Spleen (tissue), 11 donors: ENCODE measurements at regions not wholly inside any gene's neighbourhood (a gene's known extent, or its start where the extent isn't known, plus 50 kb on each side); places are given as distances from the start of the nearest gene placed in this dataset.

Experiments
- DNase-seq: peaks from one replicate; pipeline ENCODE4 v3.0.0-alpha.2; 2020
- H3K27ac ChIP-seq, 8 donors: fragments of 200-600 bp; sonication (generic) in 7 of 8; 1 replicate in 4 of 8; 2 replicates in 4 of 8; pipeline versions ENCODE4 v1.5.0 to v1.8.0; 2016 to 2021; ENCODE audit warnings: inconsistent platforms in 4 of 8, mild to moderate bottlenecking in 4 of 8, moderate library complexity in 1 of 8
- H3K27me3 ChIP-seq, 7 donors: fragments of 200-600 bp; sonication (generic) in 6 of 7; replicated peaks in 1 of 7; 1 replicate in 4 of 7; 2 replicates in 3 of 7; pipeline versions ENCODE4 v1.5.0 to v1.8.0; 2016 to 2021; ENCODE audit warnings: inconsistent platforms in 3 of 7, mild to moderate bottlenecking in 1 of 7
- H3K36me3 ChIP-seq, 6 donors: fragments of 200-600 bp; sonication (generic) in 5 of 6; 1 replicate in 4 of 6; 2 replicates in 2 of 6; pipeline versions ENCODE4 v1.5.0 to v1.8.0; 2016 to 2021; ENCODE audit warnings: inconsistent platforms in 2 of 6
- H3K4me1 ChIP-seq, 6 donors: fragments of 200-600 bp; sonication (generic) in 5 of 6; 1 replicate in 3 of 6; 2 replicates in 3 of 6; pipeline versions ENCODE4 v1.5.0 to v1.8.0; 2016 to 2021; ENCODE audit warnings: inconsistent platforms in 3 of 6
- H3K4me3 ChIP-seq, 8 donors: fragments of 200-600 bp; sonication (generic) in 7 of 8; 1 replicate in 4 of 8; 2 replicates in 4 of 8; pipeline versions ENCODE4 v1.5.0 to v1.8.0; 2016 to 2021; ENCODE audit warnings: inconsistent platforms in 4 of 8, mild to moderate bottlenecking in 4 of 8, moderate library complexity in 2 of 8
- H3K9me3 ChIP-seq, 8 donors: fragments of 200-600 bp; sonication (generic) in 7 of 8; 1 replicate in 4 of 8; 2 replicates in 4 of 8; pipeline versions ENCODE4 v1.5.0 to v1.8.0; 2016 to 2021; ENCODE audit warnings: inconsistent platforms in 4 of 8
- POLR2A ChIP-seq, 3 donors: fragments of 450-650 bp; IDR thresholded peaks; one replicate each; pipeline ENCODE4 v1.5.1; 2017; ENCODE audit warnings: antibody characterized with exemption in 3 of 3, mild to moderate bottlenecking in 1 of 3
- POLR2AphosphoS5 ChIP-seq, 3 donors: sonication (generic); formaldehyde crosslinking; IDR thresholded peaks; one replicate each; pipeline ENCODE4 v1.5.1; 2017; ENCODE audit warnings: antibody characterized with exemption in 3 of 3
- WGBS, 5 donors: extraction: QIAGEN DNeasy Blood & Tissue Kit in 3 of 5; methylation state at CpG; one replicate each; pipeline versions ENCODE4 v1.1.5 to v1.1.7; 2013 to 2018; 5-methylcytosine and 5-hydroxymethylcytosine counted together
- intact Hi-C: fragments of 100-400 bp; cut with DNase I; formaldehyde crosslinking; loops from one replicate; pipeline ENCODE4 v1.15.0; 2023; ENCODE audit warnings: low total_unique reads
- TF ChIP-seq, protein P1 (sequence below), 11 experiments: fragments of 200-600 bp in 7 of 11; fragments of 450-650 bp in 4 of 11; sonication (generic) in 4 of 11; IDR thresholded peaks in 8 of 11; conservative IDR thresholded peaks in 3 of 11; 1 replicate in 7 of 11; 2 replicates in 4 of 11; pipeline versions ENCODE4 v1.4.0 to v1.8.0; 2016 to 2021; ENCODE audit warnings: antibody characterized with exemption in 11 of 11, inconsistent platforms in 4 of 11, mild to moderate bottlenecking in 1 of 11
- donor health status: healthy with polysubstance abuse.
- donor health status: DM: no; HTN: no; CAD: no; lungs with moderate emphysema.
- donor health status: DM: no; HTN: no; CAD: no.
- donor health status: Bipolar disorder and iron deficiency.
- donor health status: healthy.
- donor health status: DM: no; HTN: no; CAD: no.
- donor health status: DM: yes; HTN: yes; CAD: no.

DNA sequence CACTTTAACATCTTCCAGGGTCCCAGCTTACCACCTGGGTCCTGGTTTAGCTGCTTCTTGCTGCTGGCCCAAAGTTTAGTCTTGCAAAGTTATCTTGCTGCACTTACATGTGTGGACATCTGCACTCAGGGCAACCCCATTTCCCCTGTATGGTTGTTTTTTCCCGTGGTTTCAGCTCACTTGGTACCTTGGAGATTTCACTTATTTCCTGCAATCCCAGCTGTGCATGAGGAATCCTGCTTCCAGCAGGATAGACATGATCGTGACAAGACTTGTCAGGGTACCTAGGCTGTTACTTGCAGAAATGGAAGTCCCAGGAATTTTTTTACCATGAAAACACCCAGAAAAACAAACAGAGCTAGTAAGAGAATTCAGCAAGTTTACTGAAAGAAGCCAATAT is 95.9 kb upstream of the LEP start:
- intact Hi-C loops, result no loop called here
- no peak for TF ChIP-seq POLR2AphosphoS5 (IDR thresholded peaks at IDR 0.05)
- TF ChIP-seq, protein P1, sequence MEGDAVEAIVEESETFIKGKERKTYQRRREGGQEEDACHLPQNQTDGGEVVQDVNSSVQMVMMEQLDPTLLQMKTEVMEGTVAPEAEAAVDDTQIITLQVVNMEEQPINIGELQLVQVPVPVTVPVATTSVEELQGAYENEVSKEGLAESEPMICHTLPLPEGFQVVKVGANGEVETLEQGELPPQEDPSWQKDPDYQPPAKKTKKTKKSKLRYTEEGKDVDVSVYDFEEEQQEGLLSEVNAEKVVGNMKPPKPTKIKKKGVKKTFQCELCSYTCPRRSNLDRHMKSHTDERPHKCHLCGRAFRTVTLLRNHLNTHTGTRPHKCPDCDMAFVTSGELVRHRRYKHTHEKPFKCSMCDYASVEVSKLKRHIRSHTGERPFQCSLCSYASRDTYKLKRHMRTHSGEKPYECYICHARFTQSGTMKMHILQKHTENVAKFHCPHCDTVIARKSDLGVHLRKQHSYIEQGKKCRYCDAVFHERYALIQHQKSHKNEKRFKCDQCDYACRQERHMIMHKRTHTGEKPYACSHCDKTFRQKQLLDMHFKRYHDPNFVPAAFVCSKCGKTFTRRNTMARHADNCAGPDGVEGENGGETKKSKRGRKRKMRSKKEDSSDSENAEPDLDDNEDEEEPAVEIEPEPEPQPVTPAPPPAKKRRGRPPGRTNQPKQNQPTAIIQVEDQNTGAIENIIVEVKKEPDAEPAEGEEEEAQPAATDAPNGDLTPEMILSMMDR (IDR thresholded peaks at IDR 0.05 in 8 of 11, conservative IDR thresholded peaks at IDR 0.05 in 3 of 11), result no peak
- no peak for TF ChIP-seq POLR2A (IDR thresholded peaks at IDR 0.05)
- DNase-seq, result no peak

DNA sequence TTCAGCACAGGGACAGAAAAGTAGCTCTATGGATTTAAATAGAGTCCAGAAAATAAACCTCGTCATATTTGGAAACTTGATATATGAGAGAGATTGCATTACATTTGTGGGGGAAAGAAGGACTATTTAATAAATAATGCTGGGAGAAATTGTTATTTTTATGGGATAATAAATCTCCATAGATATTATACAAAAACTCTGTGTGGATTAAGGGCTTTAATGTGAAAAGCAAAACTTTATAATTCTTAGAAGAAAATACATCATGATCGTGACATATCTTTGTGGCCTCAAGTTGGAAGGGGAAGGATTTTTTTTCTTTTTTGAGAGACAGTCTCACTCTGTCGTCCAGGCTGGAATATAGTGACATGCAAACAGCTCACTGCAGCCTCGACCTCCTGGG is 95.0 kb upstream of the LEP start:
- no peaks in the 10 kb centered on the region for H3K36me3 ChIP-seq
- H3K4me1 ChIP-seq, result peaks cover 0 to 11% (median 0%) of the 10 kb centered on the region in 6 donors
- H3K4me3 ChIP-seq, result no peak overlapping the region
- 47 to 78% (median 71%) methylated on average over 4 of the region's 4 CpGs for WGBS, 5 donors
- H3K9me3 ChIP-seq, result peaks cover 0 to 15% (median 13%) of the 10 kb centered on the region in 8 donors
- H3K27ac ChIP-seq, result no peak overlapping the region
- peaks cover 0 to 30% (median 0%) of the 10 kb centered on the region in 7 donors for H3K27me3 ChIP-seq
- no peak for DNase-seq
- intact Hi-C loops, result no loop called here
- no peak for TF ChIP-seq POLR2AphosphoS5 (IDR thresholded peaks at IDR 0.05)
- TF ChIP-seq, protein P1 (IDR thresholded peaks at IDR 0.05 in 8 of 11, conservative IDR thresholded peaks at IDR 0.05 in 3 of 11), result no peak
- TF ChIP-seq POLR2A (IDR thresholded peaks at IDR 0.05), result no peak

More for the DNA sequence above, 95.9 kb upstream of the LEP start:
- no peak overlapping the region for H3K27ac ChIP-seq
- peaks cover 0 to 21% (median 14%) of the 10 kb centered on the region in 8 donors for H3K9me3 ChIP-seq
- peaks cover 0 to 2% (median 0%) of the 10 kb centered on the region in 6 donors for H3K4me1 ChIP-seq
- H3K36me3 ChIP-seq, result no peaks in the 10 kb centered on the region
- 49 to 60% (median 56%) methylated on average over 2 of the region's 2 CpGs for WGBS, 5 donors
- peaks cover 0 to 26% (median 0%) of the 10 kb centered on the region in 7 donors for H3K27me3 ChIP-seq
- no peak overlapping the region for H3K4me3 ChIP-seq

DNA sequence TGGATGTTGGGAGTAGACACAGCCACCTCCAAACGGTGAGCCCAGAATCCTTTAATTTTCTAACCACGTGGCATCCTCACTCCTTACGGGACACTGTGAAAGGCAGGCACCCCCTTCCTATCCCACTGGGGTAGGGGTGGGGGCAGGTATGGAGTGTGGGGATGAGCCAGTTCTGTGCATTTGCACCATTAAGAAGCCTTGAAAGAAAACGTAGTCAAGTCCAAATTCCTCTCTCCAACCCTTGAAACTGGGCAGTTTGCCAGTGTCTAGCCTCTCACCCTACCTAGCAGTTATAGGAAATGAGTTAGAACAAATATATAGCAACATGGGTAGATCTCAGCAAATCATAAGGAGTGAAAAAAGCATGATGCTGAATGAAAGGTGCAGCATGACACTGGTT is 92.4 kb upstream of the LEP start:
- WGBS, 5 donors, result 45 to 61% (median 49%) methylated on average over 4 of the region's 4 CpGs

DNA sequence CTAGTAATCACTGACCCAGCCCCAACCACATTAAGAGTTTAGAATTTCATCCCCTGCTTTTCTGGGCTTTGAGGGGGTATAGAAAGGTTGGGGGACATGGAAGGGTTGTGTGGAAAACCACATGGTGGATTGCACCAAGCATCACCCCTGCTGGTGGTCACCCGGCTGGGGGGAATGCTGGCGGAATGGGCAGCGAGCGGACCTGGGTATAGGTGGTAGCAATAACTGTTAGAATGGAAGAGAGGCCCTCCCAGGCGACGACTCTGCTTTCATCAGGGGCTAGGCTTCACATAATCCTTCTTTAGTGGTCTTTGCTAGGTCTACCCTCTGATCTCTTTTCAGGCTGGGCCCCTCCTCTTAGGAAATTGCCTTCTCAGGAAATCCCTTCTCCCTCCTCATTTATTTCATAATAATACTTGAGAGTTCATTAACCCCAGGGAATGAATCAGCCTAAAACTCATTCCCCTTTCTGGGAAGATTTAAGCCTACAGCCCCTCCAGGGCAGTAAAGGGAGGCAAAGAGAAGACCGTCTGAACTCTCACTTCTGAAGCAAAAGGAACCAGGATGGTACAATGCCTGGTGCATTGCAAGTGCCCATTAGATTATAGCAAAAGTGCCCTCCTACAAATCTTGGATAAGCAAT is 90.7 kb upstream of the LEP start:
- no peak overlapping the region for H3K27ac ChIP-seq
- no peaks in the 10 kb centered on the region for H3K36me3 ChIP-seq
- intact Hi-C loops, result no loop called here
- H3K27me3 ChIP-seq, result peaks cover 0 to 30% (median 0%) of the 10 kb centered on the region in 7 donors
- no peak for DNase-seq
- TF ChIP-seq, protein P1 (IDR thresholded peaks at IDR 0.05 in 8 of 11, conservative IDR thresholded peaks at IDR 0.05 in 3 of 11), result no peak
- TF ChIP-seq POLR2AphosphoS5 (IDR thresholded peaks at IDR 0.05) (no peak), POLR2A (IDR thresholded peaks at IDR 0.05) (no peak)
- no peaks in the 10 kb centered on the region for H3K9me3 ChIP-seq
- no peak overlapping the region for H3K4me3 ChIP-seq
- 74 to 92% (median 80%) methylated on average over 7 of the region's 7 CpGs for WGBS, 5 donors
- peaks cover 0 to 24% (median 0%) of the 10 kb centered on the region in 6 donors for H3K4me1 ChIP-seq

More for the DNA sequence above, 92.4 kb upstream of the LEP start:
- Histone ChIP-seq H3K36me3 (no peaks in the 10 kb centered on the region), H3K4me3 (no peak overlapping the region), H3K27ac (no peak overlapping the region), H3K27me3 (peaks cover 0 to 30% (median 0%) of the 10 kb centered on the region in 7 donors), H3K4me1 (peaks cover 0 to 18% (median 0%) of the 10 kb centered on the region in 6 donors), H3K9me3 (peaks cover 0 to 7% (median 5%) of the 10 kb centered on the region in 8 donors)
- intact Hi-C loops, result no loop called here
- DNase-seq, result no peak
- TF ChIP-seq POLR2A (IDR thresholded peaks at IDR 0.05) (no peak), POLR2AphosphoS5 (IDR thresholded peaks at IDR 0.05) (no peak)
- TF ChIP-seq, protein P1 (IDR thresholded peaks at IDR 0.05 in 8 of 11, conservative IDR thresholded peaks at IDR 0.05 in 3 of 11), result no peak
